ENCODE measurements at regions not wholly inside any gene's neighbourhood (a gene's known extent, or its start where the extent isn't known, plus 50 kb on each side); places are given as distances from the start of the nearest gene placed in this dataset.

GRCh38 chr15:98363416-98363815 is 284.9 kb upstream of the IGF1R start:
- no peak for TF ChIP-seq CTCF (IDR thresholded peaks at IDR 0.05)
- no peak for TF ChIP-seq POLR2A (IDR thresholded peaks at IDR 0.05)

All from suprapubic skin (tissue), 3 donors.